GM23338 (cell line): ENCODE measurements at regions not wholly inside any gene's neighbourhood (a gene's known extent, or its start where the extent isn't known, plus 50 kb on each side); places are given as distances from the start of the nearest gene placed in this dataset.

ENCODE experiments used
- CREB1 ChIP-seq: fragments of 250-450 bp; sonication (Bioruptor Pico); IDR thresholded peaks from 2 replicates; pipeline ENCODE4 v1.5.0; 2020; ENCODE audit warnings: low read depth, mild to moderate bottlenecking, moderate library complexity
- CTCF ChIP-seq, 2 experiments: fragments of 200-600 bp in 1 of 2; sonication (generic) in 1 of 2; conservative IDR thresholded peaks; 2 replicates each; pipeline versions ENCODE4 v1.5.1 to v1.6.1; 2016 to 2017; ENCODE audit warnings: antibody characterized with exemption in 2 of 2, low read depth in 2 of 2, mild to moderate bottlenecking in 2 of 2, moderate library complexity in 1 of 2
- EZH2 ChIP-seq: fragments of 200-600 bp; sonication (generic); IDR thresholded peaks from one replicate; pipeline ENCODE4 v1.8.0; 2017; ENCODE audit warnings: antibody characterized with exemption, mild to moderate bottlenecking, low read depth; ENCODE audit not compliant: unreplicated experiment
- EZH2phosphoT487 ChIP-seq: fragments of 200-600 bp; sonication (generic); IDR thresholded peaks from one replicate; pipeline ENCODE4 v1.8.1; 2018; ENCODE audit warnings: antibody characterized with exemption; ENCODE audit not compliant: unreplicated experiment
- POLR2AphosphoS5 ChIP-seq: IDR thresholded peaks from 2 replicates; pipeline ENCODE4 v1.6.1; 2016; ENCODE audit warnings: antibody characterized with exemption, low read depth
- STAT1 ChIP-seq: IDR thresholded peaks from one replicate; pipeline ENCODE4 v1.6.1; 2016; ENCODE audit warnings: antibody characterized with exemption; ENCODE audit not compliant: unreplicated experiment

GRCh38 chr14:38490273-38490672 is 234.4 kb upstream of the CLEC14A start:
- TF ChIP-seq CTCF (conservative IDR thresholded peaks at IDR 0.05; ENCODE audit: low read depth in 2 of 2) (no peak), POLR2AphosphoS5 (no peak), STAT1 (no peak), EZH2phosphoT487 (no peak), CREB1 (CRISPR knock-in tag) (no peak), EZH2 (no peak)
